ENCODE measurements at regions not wholly inside any gene's neighbourhood (a gene's known extent, or its start where the extent isn't known, plus 50 kb on each side); places are given as distances from the start of the nearest gene placed in this dataset.
"Not testable (repeated sequence)": the region's sequence is repeated elsewhere in the genome, so short reads cannot be mapped to it uniquely, and the experiment has no call there.

DNA sequence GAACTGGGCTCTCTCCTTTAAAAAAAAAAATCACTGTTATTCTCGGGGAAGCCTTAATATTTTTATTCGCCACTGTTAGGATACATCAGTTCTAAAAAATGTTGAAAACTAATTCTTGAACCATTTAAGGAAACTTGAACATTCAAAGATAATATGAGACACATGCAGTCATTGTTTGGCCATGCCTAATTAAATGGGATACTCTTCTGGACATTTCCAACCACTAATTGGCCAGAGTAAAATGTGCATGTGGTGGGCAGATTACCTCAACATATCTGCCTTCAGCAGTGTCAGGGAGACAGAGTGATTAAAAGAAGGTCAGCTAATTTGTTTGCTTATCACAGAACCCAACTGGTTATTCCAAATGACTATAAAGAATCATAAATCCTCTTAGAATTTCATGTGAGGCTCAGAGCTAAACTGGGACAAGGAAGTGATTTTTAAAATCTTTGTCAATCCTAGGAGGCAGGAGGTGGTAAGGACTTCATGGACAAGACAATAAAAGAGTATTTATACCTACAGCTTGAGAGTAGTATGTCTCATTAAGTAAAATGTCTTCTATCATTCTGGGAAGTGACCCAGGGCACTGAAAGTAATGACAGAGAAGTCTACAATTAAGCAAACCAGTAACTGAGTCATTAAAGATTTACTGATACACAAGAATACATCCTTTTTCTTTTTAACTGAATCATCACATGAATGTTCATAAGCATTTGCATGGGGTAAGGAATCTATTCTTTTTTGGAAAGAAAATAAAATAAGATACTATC lies 242.9 kb upstream of the TRPM3 start:
- no peak for DNase-seq (ENCODE audit: low read depth)

DNA sequence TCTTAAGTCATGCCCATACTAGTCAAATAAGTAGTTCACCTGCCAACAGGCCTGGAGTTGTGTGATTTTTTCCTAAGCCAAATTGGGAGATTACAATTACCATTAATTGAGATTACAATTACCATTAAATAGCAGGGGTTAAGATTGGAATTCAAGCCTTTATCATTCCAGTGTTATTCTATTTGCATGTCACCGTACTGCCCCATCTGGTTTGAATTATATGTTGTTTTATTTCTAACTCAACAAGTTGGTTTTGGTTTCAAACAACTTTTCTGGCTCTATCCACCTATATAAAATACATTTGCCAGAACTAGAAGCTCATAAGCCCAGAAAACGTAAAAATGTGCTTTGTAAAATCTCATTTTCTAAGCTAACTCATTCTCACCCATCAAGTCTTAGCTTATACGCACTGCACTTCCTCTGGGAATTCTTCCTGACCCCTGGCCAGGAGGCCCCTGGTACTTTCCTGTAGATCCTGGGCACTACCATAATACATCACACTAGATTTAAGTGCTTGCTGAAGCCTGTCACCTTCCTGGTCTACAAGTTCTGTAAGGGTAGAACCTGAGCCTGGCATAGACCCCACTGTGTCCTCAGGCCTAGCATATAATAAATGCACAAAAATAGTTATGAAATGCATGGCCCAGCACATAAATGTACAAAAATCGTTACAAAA lies 242.0 kb upstream of the TRPM3 start:
- DNase-seq (ENCODE audit: low read depth): no peak

DNA sequence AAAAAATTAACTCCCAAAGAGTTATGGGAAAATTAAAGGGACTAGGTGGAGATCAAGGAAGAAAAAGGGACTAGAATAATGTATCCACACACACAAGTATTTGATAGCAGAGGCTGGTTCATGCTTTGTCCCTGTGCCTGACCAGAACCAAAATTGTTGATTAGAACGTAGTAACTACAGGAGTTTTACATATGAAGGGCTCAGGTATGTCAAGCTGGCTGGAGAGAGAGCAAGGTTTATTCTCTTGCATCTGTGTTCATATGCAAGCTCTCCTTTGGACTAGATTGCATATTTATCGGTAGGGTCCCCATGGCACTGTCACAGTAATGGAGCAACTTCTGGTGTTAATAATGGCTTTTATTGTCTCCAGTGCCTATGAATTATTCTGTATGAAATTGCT lies 239.9 kb upstream of the TRPM3 start:
- no peak for DNase-seq (ENCODE audit: low read depth)

- no peak for DNase-seq (ENCODE audit: low read depth)
Measured at GRCh38 chr9:71357346-71357745, 235.9 kb upstream of the TRPM3 start.

GRCh38 chr9:71355884-71356283 lies 234.5 kb upstream of the TRPM3 start:
- no peak for DNase-seq (ENCODE audit: low read depth)

- DNase-seq (ENCODE audit: low read depth): no peak
Measured at GRCh38 chr9:71353720-71354119, 232.3 kb upstream of the TRPM3 start.

DNA sequence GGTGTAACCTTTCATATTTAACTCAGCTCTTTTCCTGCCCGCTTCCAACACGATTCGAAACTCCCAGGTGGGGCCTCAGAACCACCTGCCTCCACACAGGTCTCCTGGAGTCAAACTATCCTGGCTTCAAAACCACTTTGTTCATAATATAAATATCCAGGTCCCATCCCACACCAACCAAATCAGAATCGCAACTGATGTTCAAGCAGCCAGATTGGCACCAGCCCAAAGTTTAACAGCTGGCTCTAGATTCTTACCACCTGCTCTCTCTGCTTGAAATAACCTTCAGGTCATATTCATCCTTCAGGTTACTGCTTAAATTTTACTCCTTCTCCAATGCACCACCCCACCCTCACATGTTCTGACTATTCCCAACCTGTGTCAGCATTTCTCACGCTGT lies 231.4 kb upstream of the TRPM3 start:
- DNase-seq (ENCODE audit: low read depth): no peak

- DNase-seq (ENCODE audit: low read depth): no peak
Measured at GRCh38 chr9:71349218-71349617, 227.8 kb upstream of the TRPM3 start.

GRCh38 chr9:71333321-71333720 lies 211.9 kb upstream of the TRPM3 start:
- no peak for DNase-seq (ENCODE audit: low read depth)

- no peak for DNase-seq (ENCODE audit: low read depth)
Measured at GRCh38 chr9:71331603-71332002, 210.2 kb upstream of the TRPM3 start.

GRCh38 chr9:71329873-71330272 lies 208.5 kb upstream of the TRPM3 start:
- no peak for DNase-seq (ENCODE audit: low read depth)

DNA sequence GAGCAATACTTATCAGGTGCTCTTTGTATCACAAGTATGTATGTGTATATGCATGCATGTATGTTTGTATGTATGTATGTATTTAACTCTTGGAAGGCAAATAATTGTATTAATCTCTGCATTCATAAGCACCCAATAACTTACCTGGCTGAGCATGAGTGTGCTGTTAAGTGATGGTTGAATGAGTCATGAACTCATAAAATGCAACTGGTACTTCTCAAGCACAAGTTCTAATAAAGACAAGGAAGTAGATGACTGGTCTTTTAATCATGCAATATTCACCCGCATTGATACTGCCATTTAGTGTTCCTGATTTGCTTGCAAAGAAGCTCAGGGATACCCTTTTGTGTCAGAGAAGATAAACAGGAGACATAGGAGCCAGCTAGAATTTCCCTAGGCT lies 204.9 kb upstream of the TRPM3 start:
- no peak for DNase-seq (ENCODE audit: low read depth)

DNA sequence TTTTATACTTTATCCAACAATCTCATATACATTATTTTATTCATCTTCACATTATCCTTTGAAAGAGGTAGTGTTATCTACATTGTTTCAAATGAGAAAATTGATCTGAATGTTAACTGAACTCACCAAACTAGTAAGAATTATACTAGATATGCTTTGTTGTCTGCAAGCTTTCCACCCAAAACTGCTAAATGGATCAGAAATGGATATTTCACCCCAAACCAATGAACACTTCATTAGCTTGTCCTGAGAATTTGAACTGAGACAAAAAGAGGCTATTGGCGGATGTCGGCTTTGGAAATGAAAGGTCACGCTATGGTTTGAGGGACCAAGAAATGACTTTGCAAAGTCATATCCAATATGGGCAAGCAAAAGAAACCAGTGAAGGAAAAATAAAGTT lies 201.9 kb upstream of the TRPM3 start:
- no peak for DNase-seq (ENCODE audit: low read depth)

GRCh38 chr9:71322311-71322710 lies 200.9 kb upstream of the TRPM3 start:
- no peak for DNase-seq (ENCODE audit: low read depth)

DNA sequence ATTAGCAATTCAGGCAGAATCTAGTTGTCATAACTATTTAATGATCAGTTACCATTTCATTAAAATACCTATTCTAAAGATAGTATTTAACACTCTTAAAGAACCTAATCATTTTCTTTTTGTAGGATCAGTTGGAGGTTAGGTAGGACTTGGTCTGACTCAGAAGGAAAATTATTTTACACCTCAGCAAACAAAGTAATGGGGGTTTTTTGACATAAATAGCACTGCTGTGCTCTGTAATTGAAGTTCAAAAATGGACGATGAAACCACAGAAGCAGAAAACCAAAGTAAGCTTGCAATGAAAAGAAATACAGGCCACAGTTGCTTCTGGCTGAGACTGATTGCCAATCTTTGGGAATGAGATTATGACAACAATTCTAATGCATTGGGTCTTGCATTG lies 187.0 kb upstream of the TRPM3 start:
- no peak for DNase-seq (ENCODE audit: low read depth)

- no peak for DNase-seq (ENCODE audit: low read depth)
Measured at GRCh38 chr9:71306134-71306533, 184.7 kb upstream of the TRPM3 start.

DNA sequence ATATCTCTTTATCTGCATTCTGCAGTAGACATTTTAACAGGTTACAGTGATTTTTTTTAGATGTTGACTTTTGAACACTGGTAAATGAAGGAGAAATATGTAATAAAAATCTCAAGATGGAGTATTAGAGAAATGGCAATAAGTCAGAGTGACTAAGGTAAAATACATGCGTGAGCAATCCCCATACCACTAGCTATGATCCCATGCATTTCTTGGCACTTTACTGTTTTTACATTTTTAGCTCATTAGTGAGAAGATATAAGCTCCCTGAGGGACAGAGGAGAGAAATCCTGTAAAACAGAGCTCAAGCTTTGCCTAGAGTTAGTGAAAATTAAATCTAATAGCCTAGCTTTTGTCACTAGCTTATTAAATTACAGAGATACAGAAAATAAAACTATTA lies 181.9 kb upstream of the TRPM3 start:
- no peak for DNase-seq (ENCODE audit: low read depth)

- DNase-seq (ENCODE audit: low read depth): no peak
Measured at GRCh38 chr9:71302776-71303175, 181.4 kb upstream of the TRPM3 start.

- DNase-seq (ENCODE audit: low read depth): no peak
Measured at GRCh38 chr9:71295928-71296327, 174.5 kb upstream of the TRPM3 start.

DNA sequence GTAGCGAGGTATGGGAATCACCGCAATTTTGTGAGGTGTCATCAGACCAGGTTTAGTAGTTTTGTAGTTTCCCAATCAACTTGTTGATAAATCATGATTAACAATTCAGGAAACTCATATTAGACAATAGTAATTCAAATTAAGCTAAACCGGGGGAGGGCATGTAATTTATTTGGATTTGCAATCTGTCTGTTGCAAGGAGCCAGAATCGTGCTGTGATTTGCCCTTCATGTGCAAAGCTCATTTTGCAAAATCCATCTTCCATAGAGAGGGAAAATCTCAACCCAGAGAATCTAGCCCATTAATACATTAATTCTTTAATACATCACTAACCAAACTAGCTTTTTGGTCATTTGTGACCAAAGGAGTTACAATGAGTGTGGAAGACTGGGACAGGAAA lies 164.7 kb upstream of the TRPM3 start:
- no peak for DNase-seq (ENCODE audit: low read depth)

DNA sequence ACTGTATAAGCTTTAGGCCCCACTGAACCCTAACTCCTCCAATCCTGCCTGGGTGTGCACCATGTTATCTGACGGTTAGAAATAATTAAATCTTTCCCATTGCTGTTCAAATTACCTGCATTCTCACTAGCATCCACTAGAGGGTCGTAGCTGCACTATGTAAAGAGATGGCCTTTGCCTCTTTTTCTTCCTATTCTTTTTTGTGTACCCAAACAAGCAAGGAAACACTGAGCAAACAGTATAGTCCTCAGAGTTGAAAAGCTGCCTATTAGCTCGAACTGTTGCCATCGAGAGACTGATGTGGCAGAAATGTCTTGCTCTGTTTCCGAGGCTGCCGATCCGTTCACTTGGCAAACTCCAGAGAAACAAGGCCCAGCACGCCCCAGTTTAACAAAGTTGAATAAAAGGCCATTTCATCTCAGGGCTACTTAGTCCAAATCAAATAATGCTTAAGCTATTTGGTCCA lies 163.8 kb upstream of the TRPM3 start:
- peak; percentile 26 for DNase-seq (ENCODE audit: low read depth)

DNA sequence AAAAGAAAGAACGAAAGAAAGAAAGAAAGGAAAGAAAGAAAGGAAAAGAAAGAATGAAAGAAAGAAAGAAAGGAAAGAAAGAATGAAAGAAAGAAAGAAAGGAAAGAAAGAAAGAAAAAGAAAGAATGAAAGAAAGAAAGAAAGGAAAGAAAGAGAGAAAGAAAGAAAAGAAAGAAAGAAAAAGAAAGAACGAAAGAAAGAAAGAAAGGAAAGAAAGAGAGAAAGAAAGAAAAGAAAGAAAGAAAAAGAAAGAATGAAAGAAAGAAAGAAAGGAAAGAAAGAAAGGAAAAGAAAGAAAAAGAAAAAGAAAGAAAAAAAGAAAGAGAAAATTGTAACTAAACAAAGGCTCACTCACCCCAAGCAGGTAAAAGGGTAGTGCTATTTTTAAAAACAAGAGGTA lies 160.7 kb upstream of the TRPM3 start:
- not testable (repeated sequence) for DNase-seq (ENCODE audit: low read depth)

GRCh38 chr9:71279151-71279739 lies 157.8 kb upstream of the TRPM3 start:
- DNase-seq (ENCODE audit: low read depth): no peak
